H9 (cell line): ENCODE measurements at regions not wholly inside any gene's neighbourhood (a gene's known extent, or its start where the extent isn't known, plus 50 kb on each side); places are given as distances from the start of the nearest gene placed in this dataset.
"Not testable (repeated sequence)": the region's sequence is repeated elsewhere in the genome, so short reads cannot be mapped to it uniquely, and the experiment has no call there.

Experiments
- DNase-seq: peaks from one replicate; pipeline ENCODE4 v3.0.0-alpha.2; 2017
- H2AFZ ChIP-seq: one replicate; pipeline ENCODE4 v1.6.1; 2013; ENCODE audit warnings: mild to moderate bottlenecking, low read length, control low read depth, moderate library complexity
- H2AK5ac ChIP-seq: 2 replicates; pipeline ENCODE4 v1.6.1; 2013; ENCODE audit warnings: low read length, control low read depth, mixed read lengths; ENCODE audit not compliant: insufficient read length
- H2BK120ac ChIP-seq: one replicate; pipeline ENCODE4 v1.6.1; 2013; ENCODE audit warnings: low read depth, mild to moderate bottlenecking, low read length, control low read depth, inconsistent platforms; ENCODE audit not compliant: poor library complexity, severe bottlenecking
- H2BK12ac ChIP-seq: 2 replicates; pipeline ENCODE4 v1.6.1; 2013; ENCODE audit warnings: low read length, control low read depth, mixed read lengths, low read depth; ENCODE audit not compliant: insufficient read length
- H2BK15ac ChIP-seq: 2 replicates; pipeline ENCODE4 v1.6.1; 2013; ENCODE audit warnings: low read depth, low read length, control low read depth
- H2BK20ac ChIP-seq: one replicate; pipeline ENCODE4 v1.6.1; 2013; ENCODE audit warnings: low read depth, mild to moderate bottlenecking, low read length, control low read depth, inconsistent platforms; ENCODE audit not compliant: poor library complexity, severe bottlenecking
- H2BK5ac ChIP-seq: 2 replicates; pipeline ENCODE4 v1.6.1; 2013; ENCODE audit warnings: low read length, control low read depth, mixed read lengths; ENCODE audit not compliant: insufficient read length
- H3K14ac ChIP-seq: 2 replicates; pipeline ENCODE4 v1.6.1; 2013; ENCODE audit warnings: low read length, control low read depth; ENCODE audit not compliant: insufficient read depth
- H3K18ac ChIP-seq: 2 replicates; pipeline ENCODE4 v1.6.1; 2013; ENCODE audit warnings: low read depth, mild to moderate bottlenecking, mixed read lengths, low read length, control low read depth; ENCODE audit not compliant: insufficient read length
- H3K23ac ChIP-seq: 2 replicates; pipeline ENCODE4 v1.6.1; 2013; ENCODE audit warnings: low read length, control low read depth, mixed read lengths, low read depth; ENCODE audit not compliant: insufficient read length
- H3K23me2 ChIP-seq: 2 replicates; pipeline ENCODE4 v1.6.1; 2013; ENCODE audit warnings: low read depth, mild to moderate bottlenecking, mixed read lengths, low read length, control low read depth; ENCODE audit not compliant: insufficient read length, poor library complexity, severe bottlenecking
- H3K27ac ChIP-seq: 2 replicates; pipeline ENCODE4 v1.5.1; 2013; ENCODE audit warnings: low read length, control low read depth, mixed read lengths, low read depth; ENCODE audit not compliant: insufficient read length
- H3K27me3 ChIP-seq: 2 replicates; pipeline ENCODE4 v1.6.1; 2013; ENCODE audit warnings: low read length, control low read depth, inconsistent platforms; ENCODE audit not compliant: insufficient read depth
- H3K4ac ChIP-seq: 2 replicates; pipeline ENCODE4 v1.6.1; 2013; ENCODE audit warnings: low read depth, mild to moderate bottlenecking, control low read depth, inconsistent platforms, low read length, moderate library complexity
- H3K4me1 ChIP-seq: 2 replicates; pipeline ENCODE4 v1.6.1; 2013; ENCODE audit warnings: low read length, control low read depth, inconsistent platforms; ENCODE audit not compliant: insufficient read depth
- H3K4me2 ChIP-seq: 2 replicates; pipeline ENCODE4 v1.6.1; 2013; ENCODE audit warnings: low read length, control low read depth, mixed read lengths; ENCODE audit not compliant: insufficient read length, insufficient read depth
- H3K56ac ChIP-seq: 2 replicates; pipeline ENCODE4 v1.6.1; 2013; ENCODE audit warnings: low read depth, mild to moderate bottlenecking, mixed read lengths, low read length, control low read depth; ENCODE audit not compliant: insufficient read length
- H3K79me1 ChIP-seq: 2 replicates; pipeline ENCODE4 v1.6.1; 2013; ENCODE audit warnings: low read depth, mild to moderate bottlenecking, moderate library complexity, low read length, control low read depth, inconsistent platforms; ENCODE audit not compliant: insufficient read depth, poor library complexity, severe bottlenecking
- H3K79me2 ChIP-seq: 2 replicates; pipeline ENCODE4 v1.6.1; 2013; ENCODE audit warnings: low read length, control low read depth, inconsistent platforms; ENCODE audit not compliant: insufficient read depth
- H3K9ac ChIP-seq: 2 replicates; pipeline ENCODE4 v1.6.1; 2013; ENCODE audit warnings: low read length, control low read depth, mixed read lengths; ENCODE audit not compliant: insufficient read length; ENCODE audit errors: extremely low read depth
- H3K9me3 ChIP-seq: one replicate; pipeline ENCODE4 v1.6.1; 2013; ENCODE audit warnings: low read depth, low read length, inconsistent platforms; ENCODE audit not compliant: control insufficient read depth
- H3T11ph ChIP-seq: one replicate; pipeline ENCODE4 v1.6.1; 2013; ENCODE audit warnings: mild to moderate bottlenecking, low read length, control low read depth, inconsistent platforms
- H4K20me1 ChIP-seq: one replicate; pipeline ENCODE4 v1.6.1; 2013; ENCODE audit not compliant: control insufficient read depth, insufficient read length, insufficient read depth
- H4K5ac ChIP-seq: 2 replicates; pipeline ENCODE4 v1.6.1; 2013; ENCODE audit warnings: low read depth, mild to moderate bottlenecking, mixed read lengths, low read length, control low read depth; ENCODE audit not compliant: insufficient read length
- H4K8ac ChIP-seq: replicated peaks from 2 replicates; pipeline ENCODE4 v1.6.1; 2013; ENCODE audit warnings: low read length, control low read depth, mixed read lengths, low read depth; ENCODE audit not compliant: insufficient read length
- H4K91ac ChIP-seq: 2 replicates; pipeline ENCODE4 v1.6.1; 2013; ENCODE audit warnings: low read depth, mild to moderate bottlenecking, moderate library complexity, mixed read lengths, low read length, control low read depth; ENCODE audit not compliant: insufficient read length
- H3K27ac Mint-ChIP-seq, 3 experiments: 2 replicates in 2 of 3; 3 replicates in 1 of 3; pipeline ENCODE4 v1.8.0; 2020 to 2021; ENCODE audit warnings: mixed read lengths in 3 of 3, mild to moderate bottlenecking in 1 of 3, moderate library complexity in 1 of 3
- H3K27me3 Mint-ChIP-seq: 2 replicates; pipeline ENCODE4 v1.8.0; 2021; ENCODE audit warnings: low read depth, mild to moderate bottlenecking, moderate library complexity, mixed read lengths
- H3K36me3 Mint-ChIP-seq, 3 experiments: 2 replicates in 2 of 3; 3 replicates in 1 of 3; pipeline ENCODE4 v1.8.0; 2020 to 2021; ENCODE audit warnings: low read depth in 3 of 3, mixed read lengths in 3 of 3; ENCODE audit not compliant: insufficient read depth in 1 of 3
- H3K4me1 Mint-ChIP-seq, 2 experiments: 2 replicates each; pipeline ENCODE4 v1.8.0; 2020; ENCODE audit warnings: mixed read lengths in 2 of 2
- H3K4me3 Mint-ChIP-seq, 2 experiments: 2 replicates in 1 of 2; 3 replicates in 1 of 2; pipeline ENCODE4 v1.8.0; 2020 to 2021; ENCODE audit warnings: mild to moderate bottlenecking in 2 of 2, mixed read lengths in 2 of 2, moderate library complexity in 1 of 2
- H3K9me3 Mint-ChIP-seq, 2 experiments: 2 replicates in 1 of 2; 3 replicates in 1 of 2; pipeline ENCODE4 v1.8.0; 2020; ENCODE audit warnings: mild to moderate bottlenecking in 2 of 2, mixed read lengths in 2 of 2, moderate library complexity in 1 of 2
- WGBS: extraction: QIAGEN DNeasy Blood & Tissue Kit; methylation state at CpG from one replicate; pipeline ENCODE4 v1.1.7; 2013; ENCODE audit warnings: missing lambda C conversion rate, low lambda C conversion rate, mixed read lengths; ENCODE audit not compliant: insufficient read length; ENCODE audit errors: extremely low coverage; 5-methylcytosine and 5-hydroxymethylcytosine counted together
- TF ChIP-seq, protein P1 (sequence below): fragments of 200-600 bp; sonication (generic); conservative IDR thresholded peaks from 3 replicates; pipeline ENCODE4 v1.8.0; 2021; ENCODE audit warnings: antibody characterized with exemption, mild to moderate bottlenecking

DNA sequence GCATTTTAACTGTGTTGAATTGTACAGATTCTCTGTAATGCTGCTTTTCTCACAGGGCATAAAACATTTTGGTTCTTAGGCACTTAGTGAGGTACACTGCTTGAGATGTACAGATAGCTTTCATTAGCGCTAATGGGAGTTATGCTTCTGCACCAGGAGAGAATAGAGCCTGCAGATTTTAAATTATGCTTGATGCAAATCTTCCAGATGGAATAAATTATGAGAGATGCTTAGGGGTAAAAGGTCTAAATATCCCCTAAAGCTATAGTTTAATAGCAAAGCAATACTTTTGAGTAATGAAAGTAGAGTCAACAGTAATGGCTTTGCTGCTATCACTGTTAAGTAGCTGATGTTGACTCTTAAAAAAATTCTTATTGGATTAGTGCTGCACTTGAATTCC is 248.9 kb downstream of the S1PR1 start:
- H3K27ac ChIP-seq = no peak overlapping the region
- H3K9ac ChIP-seq = no peak overlapping the region
- no peak overlapping the region for H3K23ac ChIP-seq
- no peaks in the 10 kb centered on the region for H3K27me3 ChIP-seq
- H3K9me3 ChIP-seq = no peaks in the 10 kb centered on the region
- H3K9me3 Mint-ChIP-seq = peaks cover 6 to 13% of the 10 kb centered on the region in 2 experiments; a peak in 3 of 5 replicates
- no peak overlapping the region for H3K18ac ChIP-seq
- H2BK15ac ChIP-seq = no peak overlapping the region
- no peak overlapping the region for H3K4me3 Mint-ChIP-seq
- H3T11ph ChIP-seq = no peak overlapping the region
- H3K4me2 ChIP-seq = no peak overlapping the region
- no peak overlapping the region for H2BK5ac ChIP-seq
- H2AK5ac ChIP-seq = no peak overlapping the region
- H2AFZ ChIP-seq = no peak overlapping the region
- no peaks in the 10 kb centered on the region for H3K4me1 ChIP-seq
- H3K56ac ChIP-seq = no peak overlapping the region
- H2BK12ac ChIP-seq = no peak overlapping the region
- no peaks in the 10 kb centered on the region for H3K79me1 ChIP-seq
- H3K23me2 ChIP-seq = no peaks in the 10 kb centered on the region
- no peak overlapping the region for H3K14ac ChIP-seq
- H4K8ac ChIP-seq = no peak overlapping the region
- H4K91ac ChIP-seq = no peak overlapping the region
- no peak overlapping the region for H4K5ac ChIP-seq
- no peak overlapping the region for H3K27ac Mint-ChIP-seq
- no peak overlapping the region for H2BK20ac ChIP-seq
- TF ChIP-seq, protein P1, sequence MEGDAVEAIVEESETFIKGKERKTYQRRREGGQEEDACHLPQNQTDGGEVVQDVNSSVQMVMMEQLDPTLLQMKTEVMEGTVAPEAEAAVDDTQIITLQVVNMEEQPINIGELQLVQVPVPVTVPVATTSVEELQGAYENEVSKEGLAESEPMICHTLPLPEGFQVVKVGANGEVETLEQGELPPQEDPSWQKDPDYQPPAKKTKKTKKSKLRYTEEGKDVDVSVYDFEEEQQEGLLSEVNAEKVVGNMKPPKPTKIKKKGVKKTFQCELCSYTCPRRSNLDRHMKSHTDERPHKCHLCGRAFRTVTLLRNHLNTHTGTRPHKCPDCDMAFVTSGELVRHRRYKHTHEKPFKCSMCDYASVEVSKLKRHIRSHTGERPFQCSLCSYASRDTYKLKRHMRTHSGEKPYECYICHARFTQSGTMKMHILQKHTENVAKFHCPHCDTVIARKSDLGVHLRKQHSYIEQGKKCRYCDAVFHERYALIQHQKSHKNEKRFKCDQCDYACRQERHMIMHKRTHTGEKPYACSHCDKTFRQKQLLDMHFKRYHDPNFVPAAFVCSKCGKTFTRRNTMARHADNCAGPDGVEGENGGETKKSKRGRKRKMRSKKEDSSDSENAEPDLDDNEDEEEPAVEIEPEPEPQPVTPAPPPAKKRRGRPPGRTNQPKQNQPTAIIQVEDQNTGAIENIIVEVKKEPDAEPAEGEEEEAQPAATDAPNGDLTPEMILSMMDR = no peak
- no peaks in the 10 kb centered on the region for H4K20me1 ChIP-seq
- H2BK120ac ChIP-seq = no peak overlapping the region
- H3K27me3 Mint-ChIP-seq = no peaks in the 10 kb centered on the region; the same call in 1 of the 2 replicates
- peaks cover 0 to 11% (median 2%) of the 10 kb centered on the region in 3 experiments; a peak in 4 of 7 replicates for H3K36me3 Mint-ChIP-seq
- H3K79me2 ChIP-seq = no peaks in the 10 kb centered on the region
- no peak for DNase-seq
- H3K4ac ChIP-seq = no peak overlapping the region
- no CpG with 5 or more reads among the region's 1 CpG for WGBS
- H3K4me1 Mint-ChIP-seq = peaks cover 7 to 15% of the 10 kb centered on the region in 2 experiments; a peak in 3 of 4 replicates

DNA sequence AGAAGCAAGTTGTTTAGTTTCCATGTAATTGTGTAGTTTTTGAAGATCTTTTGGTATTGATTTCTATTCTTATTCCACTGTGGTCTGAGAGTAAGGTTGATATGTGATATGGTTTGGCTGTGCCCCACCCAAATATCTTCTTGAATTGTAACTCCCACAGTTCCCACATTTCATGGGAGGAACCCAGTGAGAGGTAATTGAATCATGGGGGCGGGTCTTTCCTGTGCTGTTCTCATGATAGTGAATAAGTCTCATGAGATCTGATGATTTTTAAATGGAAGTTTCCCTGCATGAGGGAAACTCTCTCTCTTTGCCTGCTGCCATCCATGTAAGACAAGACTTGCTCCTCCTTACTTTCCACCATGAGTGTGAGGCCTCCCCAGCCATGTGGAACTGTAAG is 255.3 kb downstream of the S1PR1 start:
- H3K79me2 ChIP-seq, H3K23me2 ChIP-seq, H3K23ac ChIP-seq, H3K27ac Mint-ChIP-seq, H2BK120ac ChIP-seq, H3K4me1 ChIP-seq, H2BK20ac ChIP-seq, H3T11ph ChIP-seq, H3K4me2 ChIP-seq, H2AFZ ChIP-seq, H2AK5ac ChIP-seq, H3K18ac ChIP-seq, H4K91ac ChIP-seq, H3K4me1 Mint-ChIP-seq, H3K27me3 ChIP-seq, H2BK5ac ChIP-seq, H3K14ac ChIP-seq, H3K9ac ChIP-seq, DNase-seq, H3K9me3 ChIP-seq, H3K56ac ChIP-seq, H2BK15ac ChIP-seq, H4K8ac ChIP-seq, H3K27me3 Mint-ChIP-seq, H4K20me1 ChIP-seq, H3K4ac ChIP-seq, H3K27ac ChIP-seq, H4K5ac ChIP-seq, H2BK12ac ChIP-seq, H3K79me1 ChIP-seq, H3K4me3 Mint-ChIP-seq: not testable (repeated sequence)
- peaks cover 6 to 14% of the 10 kb centered on the region in 2 experiments; a peak in 3 of 5 replicates for H3K9me3 Mint-ChIP-seq
- WGBS = no CpG with 5 or more reads among the region's 1 CpG
- H3K36me3 Mint-ChIP-seq = peaks cover 0 to 11% (median 2%) of the 10 kb centered on the region in 3 experiments; a peak in 5 of 7 replicates
